ENCODE measurements at regions not wholly inside any gene's neighbourhood (a gene's known extent, or its start where the extent isn't known, plus 50 kb on each side); places are given as distances from the start of the nearest gene placed in this dataset.
A peak's percentile ranks its signal among the peaks of the same experiment; 100 is the strongest.

DNA sequence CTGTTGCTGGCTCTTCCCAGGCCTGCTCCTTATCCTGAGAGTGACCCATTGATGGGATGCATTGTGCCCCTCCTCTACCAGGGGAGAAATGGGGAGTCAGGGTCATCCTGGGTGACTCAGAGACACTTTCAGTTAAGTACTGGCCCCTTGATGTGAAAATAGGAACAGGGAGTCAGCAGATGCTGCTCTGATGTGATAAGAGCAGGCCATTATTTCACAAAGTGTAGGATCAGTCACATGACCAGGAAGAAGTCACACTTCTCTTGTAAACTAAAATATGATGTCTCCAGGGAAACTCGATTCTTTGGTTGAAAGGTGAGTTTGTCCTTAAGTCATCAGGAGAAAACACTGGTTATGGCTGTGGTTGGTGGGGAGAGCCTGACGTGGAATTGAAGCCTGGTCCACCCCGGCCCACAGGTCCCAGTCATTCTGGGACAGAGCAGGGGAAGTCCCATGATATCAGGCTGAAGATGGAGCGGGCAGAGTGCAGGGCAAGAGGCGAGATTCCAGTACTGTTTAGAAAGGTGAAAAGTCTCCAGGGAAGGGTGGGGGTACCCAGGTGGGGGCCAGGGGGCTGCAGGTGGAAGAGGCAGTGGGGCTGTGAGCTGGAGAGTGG, 88.6 kb upstream of the NLRP1 start:
- no peak for ATAC-seq
- H3K4me1 Mint-ChIP-seq, result no peaks in the 10 kb centered on the region
- no peaks in the 10 kb centered on the region for H3K36me3 Mint-ChIP-seq
- peaks cover 10 to 35% (median 32%) of the 10 kb centered on the region in 5 donors for H3K27me3 Mint-ChIP-seq
- H3K27ac Mint-ChIP-seq, result peak overlapping the region in 1 of 10 donors; percentile 71
- no peak overlapping the region for H3K4me3 Mint-ChIP-seq
- peaks cover 0 to 2% (median 0%) of the 10 kb centered on the region in 9 donors for H3K9me3 Mint-ChIP-seq
- DNase-seq, result no peak
- POLR2A ChIA-PET, result no interaction called here

DNA sequence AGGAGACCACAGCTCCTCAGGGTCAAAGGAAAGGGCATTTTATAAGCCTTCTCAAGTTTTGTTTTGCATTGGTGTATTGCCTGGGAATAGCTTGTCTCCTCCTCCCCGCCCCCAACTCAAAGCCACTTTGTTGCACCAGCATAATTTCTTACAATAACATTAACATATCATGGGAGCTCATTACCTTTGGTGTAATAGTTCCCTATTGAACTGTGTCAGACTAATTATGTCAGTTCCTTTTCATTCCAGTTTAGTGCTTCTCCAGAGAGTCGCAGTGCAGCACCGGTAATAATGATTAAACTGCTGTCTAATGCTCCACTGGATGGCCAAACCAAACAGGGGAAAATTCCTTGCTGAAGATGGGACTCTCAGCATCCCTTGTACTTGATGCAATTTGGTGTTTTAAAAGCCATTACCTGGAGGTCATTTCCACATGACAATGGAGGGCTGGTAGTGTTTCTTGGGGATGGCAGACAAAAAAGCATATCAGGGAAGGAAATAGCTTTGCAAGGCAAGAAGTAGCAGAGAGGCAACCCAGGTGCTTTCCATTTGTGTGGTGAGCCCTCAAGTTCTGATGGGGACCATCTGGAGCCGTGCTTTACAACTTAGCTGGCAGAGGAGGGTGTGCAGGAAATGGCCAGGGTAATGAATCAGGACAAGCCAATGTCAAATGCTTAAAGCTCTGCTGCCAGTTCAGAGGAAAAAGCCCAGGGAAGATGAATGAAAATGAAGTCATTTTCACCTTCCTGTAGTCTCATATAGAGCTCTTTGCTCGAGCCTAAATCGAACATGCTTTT, 91.5 kb upstream of the NLRP1 start:
- POLR2A ChIA-PET, result no interaction called here

DNA sequence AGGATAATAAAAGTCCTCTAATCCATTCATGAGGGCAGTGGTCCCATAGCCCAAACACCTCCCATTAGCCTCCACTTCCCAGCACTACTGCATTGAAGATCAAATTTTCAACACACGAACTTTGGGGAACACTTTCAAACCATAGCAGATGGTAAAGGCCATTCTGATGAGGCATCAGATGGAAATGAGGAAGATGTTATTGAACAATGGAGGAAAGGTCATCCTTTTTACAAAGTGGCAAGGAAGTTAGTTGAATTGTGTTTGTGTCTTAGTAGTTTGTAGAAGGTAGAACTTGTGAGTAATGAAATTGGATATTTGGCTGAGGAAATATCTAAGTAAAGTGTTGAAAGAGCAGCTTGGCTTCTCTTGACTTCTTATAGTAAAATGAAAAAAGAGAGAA, 93.3 kb upstream of the NLRP1 start:
- Mint-ChIP-seq H3K27me3 (peaks cover 18 to 60% (median 26%) of the 10 kb centered on the region in 5 donors), H3K4me3 (no peak overlapping the region), H3K4me1 (peaks cover 0 to 3% (median 1%) of the 10 kb centered on the region in 4 donors), H3K27ac (no peak overlapping the region), H3K36me3 (peaks cover 0 to 2% (median 0%) of the 10 kb centered on the region in 3 donors), H3K9me3 (peaks cover 0 to 17% (median 6%) of the 10 kb centered on the region in 9 donors)
- POLR2A ChIA-PET, result no interaction called here
- DNase-seq (no peak), ATAC-seq (no peak)

More for the DNA sequence above, 91.5 kb upstream of the NLRP1 start:
- H3K36me3 Mint-ChIP-seq, result no peaks in the 10 kb centered on the region
- H3K4me3 Mint-ChIP-seq, result no peak overlapping the region
- ATAC-seq (no peak), DNase-seq (no peak)
- H3K27ac Mint-ChIP-seq, result no peak overlapping the region
- H3K9me3 Mint-ChIP-seq, result peaks cover 0 to 17% (median 4%) of the 10 kb centered on the region in 9 donors
- no peaks in the 10 kb centered on the region for H3K4me1 Mint-ChIP-seq
- peaks cover 8 to 43% (median 17%) of the 10 kb centered on the region in 5 donors for H3K27me3 Mint-ChIP-seq

DNA sequence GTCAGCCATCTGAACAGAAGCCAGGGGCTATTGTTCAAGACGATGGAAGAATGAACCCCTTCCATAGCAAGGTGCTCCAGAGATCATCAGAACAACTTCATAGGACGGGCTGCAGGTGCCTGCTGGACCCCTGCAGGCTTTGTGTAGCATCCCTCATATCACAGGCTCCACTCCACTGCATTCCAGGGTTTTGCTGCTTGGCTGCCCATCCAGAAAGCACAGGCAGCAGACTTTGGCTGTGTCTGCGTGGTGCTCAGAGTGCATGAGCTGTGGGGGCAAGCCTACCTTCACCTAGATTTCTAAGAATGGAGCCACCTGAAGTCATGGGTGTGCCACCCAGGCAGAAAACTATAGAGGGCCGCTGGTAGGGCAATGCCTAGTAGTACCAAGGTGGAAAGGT, 93.9 kb upstream of the NLRP1 start:
- no peak for ATAC-seq
- peaks cover 0 to 17% (median 6%) of the 10 kb centered on the region in 9 donors for H3K9me3 Mint-ChIP-seq
- peaks cover 0 to 3% (median 1%) of the 10 kb centered on the region in 4 donors for H3K4me1 Mint-ChIP-seq
- H3K4me3 Mint-ChIP-seq, result no peak overlapping the region
- H3K27me3 Mint-ChIP-seq, result peaks cover 21 to 58% (median 26%) of the 10 kb centered on the region in 5 donors
- DNase-seq, result no peak
- peaks cover 0 to 2% (median 0%) of the 10 kb centered on the region in 3 donors for H3K36me3 Mint-ChIP-seq
- POLR2A ChIA-PET, result no interaction called here
- no peak overlapping the region for H3K27ac Mint-ChIP-seq

DNA sequence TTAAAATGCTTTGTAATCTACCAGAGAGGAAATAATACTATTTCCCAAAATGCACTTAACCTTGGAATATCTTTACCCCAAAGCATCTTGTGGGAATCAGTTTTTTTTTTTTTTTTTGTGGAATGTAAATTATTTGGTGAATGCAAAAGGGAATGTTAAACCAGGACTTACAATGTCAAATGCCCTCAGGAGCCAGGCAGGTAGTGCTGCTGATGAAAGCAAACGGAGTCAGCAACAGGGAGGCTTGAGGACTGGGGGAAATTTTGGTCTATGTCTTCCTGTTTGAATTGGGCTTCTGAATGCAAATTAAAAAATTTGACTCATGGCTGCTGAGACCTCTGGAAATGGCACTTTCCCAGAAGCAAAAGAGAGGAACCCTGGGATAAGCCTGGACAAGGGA, 96.5 kb upstream of the NLRP1 start:
- no peak for DNase-seq
- H3K9me3 Mint-ChIP-seq, result peaks cover 0 to 17% (median 6%) of the 10 kb centered on the region in 9 donors
- H3K4me1 Mint-ChIP-seq, result peaks cover 0 to 3% (median 1%) of the 10 kb centered on the region in 4 donors
- ATAC-seq, result no peak
- H3K27ac Mint-ChIP-seq, result no peak overlapping the region
- H3K27me3 Mint-ChIP-seq, result peaks cover 17 to 50% (median 37%) of the 10 kb centered on the region in 5 donors
- H3K4me3 Mint-ChIP-seq, result no peak overlapping the region
- POLR2A ChIA-PET, result no interaction called here
- peaks cover 0 to 2% (median 0%) of the 10 kb centered on the region in 3 donors for H3K36me3 Mint-ChIP-seq

DNA sequence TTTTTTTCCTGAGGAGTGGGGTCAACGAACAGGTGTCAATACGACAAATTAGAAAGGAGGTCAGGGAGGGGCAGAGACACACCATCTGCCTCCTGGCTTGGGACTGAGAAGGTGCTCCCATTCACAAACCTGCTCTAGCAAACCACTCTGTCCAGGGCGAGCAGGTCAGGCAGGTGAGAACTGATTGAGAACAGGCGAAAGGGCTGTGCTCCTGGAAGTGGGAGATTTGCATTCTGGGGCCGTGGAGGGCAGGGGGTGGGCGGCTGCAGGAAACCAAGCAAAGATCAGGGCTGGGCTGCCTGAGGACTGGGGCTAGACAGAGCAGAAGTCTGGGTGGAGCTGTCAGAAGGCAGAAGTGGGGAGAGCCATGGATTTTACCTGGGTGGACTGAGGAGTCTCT, 98.9 kb upstream of the NLRP1 start:
- Mint-ChIP-seq H3K9me3 (peaks cover 0 to 21% (median 6%) of the 10 kb centered on the region in 9 donors), H3K27ac (no peak overlapping the region), H3K27me3 (peaks cover 18 to 65% (median 36%) of the 10 kb centered on the region in 5 donors), H3K4me3 (no peak overlapping the region), H3K4me1 (peaks cover 0 to 3% (median 1%) of the 10 kb centered on the region in 4 donors), H3K36me3 (peaks cover 0 to 2% (median 0%) of the 10 kb centered on the region in 3 donors)
- no peak for ATAC-seq
- POLR2A ChIA-PET, result no interaction called here
- no peak for DNase-seq

DNA sequence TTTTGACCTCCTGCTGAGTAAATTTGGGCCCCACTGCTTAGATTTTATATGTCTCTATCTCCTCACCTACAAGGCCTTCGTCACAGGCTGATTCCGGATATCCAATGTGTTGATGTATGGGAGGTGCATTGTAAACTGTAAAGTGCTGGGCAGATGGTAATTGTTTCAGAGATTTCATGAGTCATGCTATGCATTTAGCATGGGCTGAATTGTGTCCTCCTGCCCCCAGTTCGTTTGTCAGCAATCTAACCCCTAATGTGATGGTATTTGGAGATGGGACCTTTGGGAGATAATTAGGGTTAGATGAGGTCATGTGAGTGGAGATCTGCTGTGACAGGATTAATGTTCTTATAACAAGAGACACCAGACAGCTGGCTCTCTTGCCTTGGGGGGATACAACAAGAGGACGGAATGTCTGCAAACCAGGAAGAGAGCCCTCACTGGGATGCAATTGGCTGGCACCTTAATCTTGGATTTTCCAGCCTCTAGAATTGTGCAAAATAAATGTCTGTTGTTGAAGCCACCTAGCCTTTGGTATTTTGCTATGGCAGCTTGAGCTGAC, 101.8 kb upstream of the NLRP1 start:
- POLR2A ChIA-PET, result no interaction called here
- Mint-ChIP-seq H3K36me3 (no peaks in the 10 kb centered on the region), H3K4me3 (no peak overlapping the region), H3K27me3 (peaks cover 17 to 52% (median 38%) of the 10 kb centered on the region in 5 donors), H3K9me3 (peaks cover 0 to 5% (median 2%) of the 10 kb centered on the region in 9 donors), H3K27ac (no peak overlapping the region), H3K4me1 (peaks cover 0 to 4% (median 2%) of the 10 kb centered on the region in 4 donors)
- no peak for DNase-seq
- ATAC-seq, result no peak

DNA sequence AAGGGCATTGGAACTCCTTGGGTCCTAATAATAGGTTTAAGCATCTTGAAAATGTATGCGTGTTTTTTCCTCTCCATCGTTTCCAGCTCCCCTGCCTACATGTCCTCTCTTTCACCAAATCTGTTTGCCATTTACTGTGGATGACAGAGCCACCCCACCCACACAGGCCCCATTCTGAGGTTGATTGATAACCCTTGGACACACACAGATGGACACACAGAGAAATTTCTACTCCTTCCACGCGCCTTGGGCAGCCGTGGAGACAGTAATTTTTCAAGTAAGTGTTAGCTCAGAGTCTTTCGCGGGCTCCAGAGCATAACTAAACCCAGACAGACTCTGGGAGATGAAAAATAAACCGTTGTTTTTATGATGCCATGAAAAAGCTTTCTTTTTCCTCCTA, 103.3 kb upstream of the NLRP1 start:
- DNase-seq (no peak), ATAC-seq (no peak)
- Mint-ChIP-seq H3K27ac (no peak overlapping the region), H3K27me3 (peaks cover 7 to 38% (median 27%) of the 10 kb centered on the region in 5 donors), H3K4me3 (no peak overlapping the region), H3K36me3 (no peaks in the 10 kb centered on the region), H3K4me1 (peaks cover 0 to 1% (median 0%) of the 10 kb centered on the region in 4 donors), H3K9me3 (peaks cover 0 to 5% (median 0%) of the 10 kb centered on the region in 9 donors)
- POLR2A ChIA-PET, result no interaction called here

DNA sequence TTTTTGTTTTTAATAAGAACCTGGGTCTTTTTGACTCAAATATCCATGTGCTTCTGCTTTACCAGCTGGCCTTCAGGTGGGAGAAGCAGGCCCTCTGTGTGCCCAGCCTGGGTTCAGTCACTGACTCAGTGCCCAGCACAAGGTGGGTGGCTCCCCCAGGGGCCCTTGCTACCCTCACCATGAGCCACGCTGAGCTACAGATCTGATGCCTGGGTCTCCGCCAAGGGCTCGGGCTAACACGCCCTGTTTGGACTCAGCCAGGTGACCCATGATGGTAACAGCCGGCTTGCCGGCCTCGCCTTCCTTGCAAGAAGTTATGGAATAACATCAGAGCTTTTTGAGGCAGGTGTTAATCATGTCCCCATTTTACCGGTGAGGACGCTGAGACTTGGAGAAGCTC, 109.5 kb upstream of the NLRP1 start:
- no peak overlapping the region for H3K27ac Mint-ChIP-seq
- H3K4me3 Mint-ChIP-seq, result no peak overlapping the region
- POLR2A ChIA-PET, result no interaction called here
- H3K4me1 Mint-ChIP-seq, result no peaks in the 10 kb centered on the region
- peaks cover 0 to 16% (median 11%) of the 10 kb centered on the region in 5 donors for H3K27me3 Mint-ChIP-seq
- ATAC-seq (no peak), DNase-seq (peak in 1 of 10 donors; percentile 31)
- H3K36me3 Mint-ChIP-seq, result no peaks in the 10 kb centered on the region
- H3K9me3 Mint-ChIP-seq, result peaks cover 0 to 3% (median 0%) of the 10 kb centered on the region in 9 donors

DNA sequence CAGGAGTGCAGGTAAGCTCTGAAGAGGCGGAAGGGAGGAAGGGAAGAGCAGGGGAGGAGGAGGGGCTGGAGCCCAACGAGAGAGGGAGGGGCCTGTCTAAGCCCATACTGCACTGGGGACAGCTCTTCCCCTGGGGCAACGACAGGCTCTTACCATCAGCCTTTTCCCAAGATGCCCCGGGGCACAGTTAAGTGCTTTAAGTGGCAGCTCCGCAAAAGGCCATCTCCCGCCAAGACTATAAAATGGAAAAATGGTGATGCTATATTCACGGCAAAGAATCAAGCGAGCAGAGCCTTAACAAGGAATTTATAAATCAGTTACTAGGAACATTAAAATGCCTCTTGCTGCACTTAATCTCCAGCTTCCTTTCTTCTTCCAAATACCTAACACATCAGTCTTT, 110.2 kb upstream of the NLRP1 start:
- no peak overlapping the region for H3K4me3 Mint-ChIP-seq
- H3K9me3 Mint-ChIP-seq, result peaks cover 0 to 8% (median 0%) of the 10 kb centered on the region in 9 donors
- H3K27me3 Mint-ChIP-seq, result peaks cover 2 to 16% (median 14%) of the 10 kb centered on the region in 5 donors
- DNase-seq (no peak), ATAC-seq (no peak)
- POLR2A ChIA-PET, result no interaction called here
- no peaks in the 10 kb centered on the region for H3K4me1 Mint-ChIP-seq
- H3K36me3 Mint-ChIP-seq, result no peaks in the 10 kb centered on the region
- H3K27ac Mint-ChIP-seq, result no peak overlapping the region

DNA sequence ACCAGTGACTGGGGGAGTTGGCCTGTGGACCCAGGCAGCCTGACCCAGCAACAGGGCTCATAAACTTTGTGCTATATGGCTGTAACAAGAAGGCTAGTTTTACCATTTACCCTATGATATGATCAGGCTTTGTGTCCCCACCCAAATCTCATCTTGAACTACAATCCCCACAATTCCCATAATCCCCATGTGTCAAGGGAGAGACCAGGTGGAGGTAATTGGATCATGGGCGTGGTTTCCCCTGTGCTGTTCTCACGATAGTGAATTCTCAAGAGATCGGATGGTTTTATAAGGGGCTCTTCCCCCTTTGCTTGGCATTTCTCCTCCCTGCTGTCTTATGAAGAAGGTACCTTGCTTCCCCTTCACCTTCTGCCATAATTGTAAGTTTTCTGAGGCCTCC, 111.2 kb upstream of the NLRP1 start:
- ATAC-seq (no peak), DNase-seq (no peak)
- H3K27me3 Mint-ChIP-seq, result peaks cover 2 to 15% (median 10%) of the 10 kb centered on the region in 5 donors
- no peaks in the 10 kb centered on the region for H3K4me1 Mint-ChIP-seq
- no peak overlapping the region for H3K27ac Mint-ChIP-seq
- H3K4me3 Mint-ChIP-seq, result no peak overlapping the region
- no peaks in the 10 kb centered on the region for H3K36me3 Mint-ChIP-seq
- H3K9me3 Mint-ChIP-seq, result peaks cover 0 to 8% (median 0%) of the 10 kb centered on the region in 9 donors
- POLR2A ChIA-PET, result no interaction called here

DNA sequence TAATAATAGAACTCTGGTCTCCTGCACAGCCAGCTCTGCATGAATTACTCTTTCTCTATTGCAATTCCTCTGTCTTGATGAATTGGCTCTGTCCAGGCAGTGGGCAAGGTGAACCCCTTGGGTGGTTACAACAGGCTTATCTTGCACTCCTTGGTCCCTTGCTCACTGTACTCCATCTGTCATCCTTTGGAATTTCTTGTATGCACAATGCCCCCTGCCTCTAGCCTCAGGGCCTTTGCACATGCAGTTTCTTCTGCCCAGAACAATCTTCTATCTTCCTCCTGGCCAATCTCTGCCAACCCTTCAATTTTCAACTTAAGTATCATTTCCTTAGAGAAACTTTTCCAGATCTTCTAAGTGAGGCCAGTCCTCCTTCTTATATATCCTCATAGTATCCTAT, 114.7 kb upstream of the NLRP1 start:
- Mint-ChIP-seq H3K27ac (no peak overlapping the region), H3K27me3 (peaks cover 7 to 41% (median 23%) of the 10 kb centered on the region in 5 donors), H3K4me1 (no peaks in the 10 kb centered on the region), H3K9me3 (peaks cover 0 to 25% (median 4%) of the 10 kb centered on the region in 9 donors), H3K36me3 (peaks cover 0 to 7% (median 0%) of the 10 kb centered on the region in 3 donors), H3K4me3 (no peak overlapping the region)
- ATAC-seq (no peak), DNase-seq (no peak)
- POLR2A ChIA-PET, result no interaction called here

DNA sequence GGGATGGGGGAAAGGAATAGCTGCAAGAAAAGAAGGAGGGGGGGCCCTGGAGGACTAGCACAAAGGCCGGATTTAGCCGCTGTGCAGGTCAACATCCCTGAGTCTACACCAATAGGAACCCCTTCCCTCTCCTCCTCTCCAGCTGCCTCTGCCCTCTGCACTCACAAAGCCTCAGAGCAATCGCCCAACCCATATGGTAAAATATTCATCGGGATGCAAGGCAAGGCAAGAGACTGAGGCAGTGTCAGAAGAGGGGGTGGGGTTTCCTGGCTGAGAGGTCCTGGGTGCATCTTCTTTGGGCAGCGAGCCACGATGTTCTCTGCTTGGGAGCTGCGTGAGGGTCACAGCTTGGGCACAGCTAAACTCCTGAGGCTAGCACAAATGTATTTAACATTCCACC, 115.5 kb upstream of the NLRP1 start:
- Mint-ChIP-seq H3K27me3 (peaks cover 9 to 45% (median 25%) of the 10 kb centered on the region in 5 donors), H3K4me3 (no peak overlapping the region), H3K27ac (no peak overlapping the region), H3K4me1 (no peaks in the 10 kb centered on the region), H3K36me3 (peaks cover 0 to 7% (median 0%) of the 10 kb centered on the region in 3 donors), H3K9me3 (peaks cover 0 to 25% (median 4%) of the 10 kb centered on the region in 9 donors)
- no peak for ATAC-seq
- POLR2A ChIA-PET, result no interaction called here
- no peak for DNase-seq

All from naive thymus-derived CD8-positive, alpha-beta T cell (primary cell).